ENCODE measurements at regions not wholly inside any gene's neighbourhood (a gene's known extent, or its start where the extent isn't known, plus 50 kb on each side); places are given as distances from the start of the nearest gene placed in this dataset.

GRCh38 chr13:63041640-63042414, 1626.2 kb upstream of the PCDH20 start:
- Histone ChIP-seq H3K9me3 (no peaks in the 10 kb centered on the region), H3K36me3 (no peaks in the 10 kb centered on the region), H3K4me1 (no peaks in the 10 kb centered on the region), H3K9ac (ENCODE audit: low read depth in 2 of 2, low read length in 2 of 2) (no peak overlapping the region), H3K27ac (no peak overlapping the region), H3K4me3 (no peak overlapping the region), H3K27me3 (no peaks in the 10 kb centered on the region)
- TF ChIP-seq CTCF (IDR thresholded peaks at IDR 0.05), result no peak
- intact Hi-C loops (cut with DNase I), result no loop called here
- DNase-seq, result no peak

- H3K27ac ChIP-seq, result no peak overlapping the region
- H3K9ac ChIP-seq (ENCODE audit: low read depth in 2 of 2, low read length in 2 of 2), result no peak overlapping the region
- no peak for DNase-seq
- H3K36me3 ChIP-seq, result no peaks in the 10 kb centered on the region
- no peaks in the 10 kb centered on the region for H3K27me3 ChIP-seq
- H3K9me3 ChIP-seq, result no peaks in the 10 kb centered on the region
- intact Hi-C loops (cut with DNase I), result no loop called here
- no peak overlapping the region for H3K4me3 ChIP-seq
- no peak for TF ChIP-seq CTCF (IDR thresholded peaks at IDR 0.05)
- no peaks in the 10 kb centered on the region for H3K4me1 ChIP-seq
Measured at GRCh38 chr13:63026285-63026797, 1610.7 kb upstream of the PCDH20 start.

- intact Hi-C loops (cut with DNase I), result no loop called here
- no peak overlapping the region for H3K4me3 ChIP-seq
- no peaks in the 10 kb centered on the region for H3K36me3 ChIP-seq
- no peak overlapping the region for H3K9ac ChIP-seq (ENCODE audit: low read depth in 2 of 2, low read length in 2 of 2)
- TF ChIP-seq CTCF (IDR thresholded peaks at IDR 0.05), result no peak
- H3K27me3 ChIP-seq, result no peaks in the 10 kb centered on the region
- H3K27ac ChIP-seq, result no peak overlapping the region
- no peak for DNase-seq
- H3K9me3 ChIP-seq, result no peaks in the 10 kb centered on the region
- H3K4me1 ChIP-seq, result no peaks in the 10 kb centered on the region
Measured at GRCh38 chr13:63025741-63026140, 1610.1 kb upstream of the PCDH20 start.

- Histone ChIP-seq H3K9me3 (no peaks in the 10 kb centered on the region), H3K4me3 (no peak overlapping the region), H3K4me1 (no peaks in the 10 kb centered on the region), H3K27ac (no peak overlapping the region), H3K9ac (ENCODE audit: low read depth in 2 of 2, low read length in 2 of 2) (no peak overlapping the region), H3K27me3 (no peaks in the 10 kb centered on the region), H3K36me3 (no peaks in the 10 kb centered on the region)
- no peak for DNase-seq
- intact Hi-C loops (cut with DNase I), result no loop called here
- TF ChIP-seq CTCF (IDR thresholded peaks at IDR 0.05), result no peak
Measured at GRCh38 chr13:63024458-63024857, 1608.8 kb upstream of the PCDH20 start.

GRCh38 chr13:63011996-63012395, 1596.3 kb upstream of the PCDH20 start:
- H3K36me3 ChIP-seq, result no peaks in the 10 kb centered on the region
- H3K27me3 ChIP-seq, result no peaks in the 10 kb centered on the region
- no peak for TF ChIP-seq CTCF (IDR thresholded peaks at IDR 0.05)
- H3K9ac ChIP-seq (ENCODE audit: low read depth in 2 of 2, low read length in 2 of 2), result no peak overlapping the region
- H3K9me3 ChIP-seq, result no peaks in the 10 kb centered on the region
- no peaks in the 10 kb centered on the region for H3K4me1 ChIP-seq
- DNase-seq, result no peak
- intact Hi-C loops (cut with DNase I), result no loop called here
- H3K27ac ChIP-seq, result no peak overlapping the region
- H3K4me3 ChIP-seq, result no peak overlapping the region

All from colonic mucosa (tissue), 4 donors.